Endothelial cell (in vitro differentiated cells): ENCODE measurements at regions not wholly inside any gene's neighbourhood (a gene's known extent, or its start where the extent isn't known, plus 50 kb on each side); places are given as distances from the start of the nearest gene placed in this dataset.

Source experiments
- DNase-seq: peaks from one replicate; pipeline ENCODE4 v3.0.0; 2021; ENCODE audit warnings: low spot score
- H3K27ac Mint-ChIP-seq: one replicate; pipeline ENCODE4 v1.8.0; 2021; ENCODE audit warnings: mixed read lengths, inconsistent platforms; ENCODE audit not compliant: unreplicated experiment
- H3K27me3 Mint-ChIP-seq: one replicate; pipeline ENCODE4 v1.8.0; 2021; ENCODE audit warnings: mild to moderate bottlenecking, moderate library complexity, mixed read lengths, inconsistent platforms; ENCODE audit not compliant: unreplicated experiment
- H3K36me3 Mint-ChIP-seq: one replicate; pipeline ENCODE4 v1.8.0; 2021; ENCODE audit warnings: mild to moderate bottlenecking, low read depth, mixed read lengths, inconsistent platforms; ENCODE audit not compliant: unreplicated experiment
- H3K4me1 Mint-ChIP-seq: one replicate; pipeline ENCODE4 v1.8.0; 2021; ENCODE audit warnings: mild to moderate bottlenecking, mixed read lengths, inconsistent platforms; ENCODE audit not compliant: unreplicated experiment
- H3K4me3 Mint-ChIP-seq: one replicate; pipeline ENCODE4 v1.8.0; 2021; ENCODE audit warnings: mild to moderate bottlenecking, mixed read lengths, inconsistent platforms; ENCODE audit not compliant: unreplicated experiment
- H3K9me3 Mint-ChIP-seq: one replicate; pipeline ENCODE4 v1.8.0; 2021; ENCODE audit warnings: mixed read lengths, inconsistent platforms; ENCODE audit not compliant: unreplicated experiment
- CTCF ChIP-seq: fragments of 200-600 bp; sonication (generic); IDR thresholded peaks from one replicate; pipeline ENCODE4 v1.5.0; 2021; ENCODE audit warnings: antibody characterized with exemption; ENCODE audit not compliant: unreplicated experiment

- peaks cover 1% of the 10 kb centered on the region for H3K27me3 Mint-ChIP-seq
- no peak for TF ChIP-seq CTCF
- H3K4me1 Mint-ChIP-seq = no peaks in the 10 kb centered on the region
- H3K36me3 Mint-ChIP-seq = no peaks in the 10 kb centered on the region
- no peaks in the 10 kb centered on the region for H3K9me3 Mint-ChIP-seq
- H3K27ac Mint-ChIP-seq = no peak overlapping the region
- no peak overlapping the region for H3K4me3 Mint-ChIP-seq
- no peak for DNase-seq
These were observed 1169.3 kb upstream of the DDX18 start for GRCh38 chr2:116645155-116645554.

- no peak for DNase-seq
- peak overlapping the region; percentile 90 for H3K27ac Mint-ChIP-seq
- no peak for TF ChIP-seq CTCF
These were observed 1145.8 kb upstream of the DDX18 start for GRCh38 chr2:116668691-116669090.

GRCh38 chr2:116669782-116670181, 1144.7 kb upstream of the DDX18 start:
- H3K4me3 Mint-ChIP-seq = no peak overlapping the region

More at GRCh38 chr2:116668691-116669090, 1145.8 kb upstream of the DDX18 start:
- Mint-ChIP-seq H3K36me3 (no peaks in the 10 kb centered on the region), H3K4me3 (no peak overlapping the region), H3K9me3 (no peaks in the 10 kb centered on the region), H3K4me1 (peaks cover 21% of the 10 kb centered on the region), H3K27me3 (peaks cover 1% of the 10 kb centered on the region)

GRCh38 chr2:116674188-116674587, 1140.3 kb upstream of the DDX18 start:
- no peak for TF ChIP-seq CTCF
- H3K27ac Mint-ChIP-seq = no peak overlapping the region
- H3K4me1 Mint-ChIP-seq = peaks cover 16% of the 10 kb centered on the region
- H3K9me3 Mint-ChIP-seq = no peaks in the 10 kb centered on the region
- no peak overlapping the region for H3K4me3 Mint-ChIP-seq
- no peaks in the 10 kb centered on the region for H3K36me3 Mint-ChIP-seq
- H3K27me3 Mint-ChIP-seq = no peaks in the 10 kb centered on the region
- no peak for DNase-seq

More at GRCh38 chr2:116669782-116670181, 1144.7 kb upstream of the DDX18 start:
- H3K27me3 Mint-ChIP-seq = peaks cover 1% of the 10 kb centered on the region
- H3K36me3 Mint-ChIP-seq = no peaks in the 10 kb centered on the region
- no peaks in the 10 kb centered on the region for H3K9me3 Mint-ChIP-seq
- no peak for TF ChIP-seq CTCF
- H3K27ac Mint-ChIP-seq = peak overlapping the region; percentile 90
- peaks cover 21% of the 10 kb centered on the region for H3K4me1 Mint-ChIP-seq
- DNase-seq = no peak

- DNase-seq = no peak
- no peak overlapping the region for H3K27ac Mint-ChIP-seq
- TF ChIP-seq CTCF = no peak
These were observed 1137.7 kb upstream of the DDX18 start for GRCh38 chr2:116676776-116677175.

More at GRCh38 chr2:116676776-116677175, 1137.7 kb upstream of the DDX18 start:
- Mint-ChIP-seq H3K9me3 (no peaks in the 10 kb centered on the region), H3K27me3 (no peaks in the 10 kb centered on the region), H3K4me3 (no peak overlapping the region), H3K36me3 (no peaks in the 10 kb centered on the region), H3K4me1 (peaks cover 7% of the 10 kb centered on the region)
